ENCODE measurements at regions not wholly inside any gene's neighbourhood (a gene's known extent, or its start where the extent isn't known, plus 50 kb on each side); places are given as distances from the start of the nearest gene placed in this dataset.

GRCh38 chr5:35365758-35366157 lies 135.5 kb upstream of the PRLR start:
- TF ChIP-seq CTCF (IDR thresholded peaks at IDR 0.05) = no peak
- no peak for TF ChIP-seq POLR2A (IDR thresholded peaks at IDR 0.05)

Measured in tibial nerve (tissue), 3 donors.